HFFc6 (cell line): ENCODE measurements at regions not wholly inside any gene's neighbourhood (a gene's known extent, or its start where the extent isn't known, plus 50 kb on each side); places are given as distances from the start of the nearest gene placed in this dataset.

Experiments used
- DNase-seq: peaks from one replicate; pipeline ENCODE4 v3.0.0-alpha.2; 2018
- H3K27ac Mint-ChIP-seq: 2 replicates; pipeline ENCODE4 v1.8.0; 2020; ENCODE audit warnings: mild to moderate bottlenecking, mixed read lengths
- H3K27me3 Mint-ChIP-seq: 2 replicates; pipeline ENCODE4 v1.8.0; 2021; ENCODE audit warnings: mild to moderate bottlenecking, moderate library complexity, mixed read lengths; ENCODE audit not compliant: insufficient read depth
- H3K36me3 Mint-ChIP-seq: 2 replicates; pipeline ENCODE4 v1.8.0; 2021; ENCODE audit warnings: low read depth, mixed read lengths
- H3K4me1 Mint-ChIP-seq: 2 replicates; pipeline ENCODE4 v1.8.0; 2020; ENCODE audit warnings: low read depth, mixed read lengths
- H3K4me3 Mint-ChIP-seq: 2 replicates; pipeline ENCODE4 v1.8.0; 2020; ENCODE audit warnings: mild to moderate bottlenecking, moderate library complexity, mixed read lengths
- H3K9me3 Mint-ChIP-seq: 2 replicates; pipeline ENCODE4 v1.8.0; 2020; ENCODE audit warnings: mild to moderate bottlenecking, mixed read lengths
- TF ChIP-seq, protein P1 (sequence below): fragments of 200-600 bp; sonication (generic); IDR thresholded peaks from 2 replicates; pipeline ENCODE4 v1.5.0; 2021; ENCODE audit warnings: antibody characterized with exemption, mild to moderate bottlenecking

DNA sequence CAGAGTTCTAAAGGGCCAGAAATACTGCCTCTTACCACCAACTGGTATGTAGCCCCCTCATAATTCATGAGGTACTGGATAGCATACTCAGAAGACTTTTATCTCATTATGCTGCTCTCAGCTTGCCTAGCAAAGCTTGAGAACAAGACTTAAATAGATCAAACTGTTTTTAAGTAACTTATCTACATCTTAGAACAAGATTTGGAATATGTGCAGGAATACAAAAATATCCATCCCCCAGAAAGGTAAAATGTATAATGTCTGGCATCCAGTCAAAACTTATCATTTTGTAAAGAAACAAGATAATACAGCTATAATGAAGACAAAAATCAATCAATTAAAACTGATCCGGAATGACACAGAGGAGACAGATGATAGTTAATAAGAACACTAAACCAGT lies 400.4 kb upstream of the TGFBR2 start:
- Mint-ChIP-seq H3K27me3 (no peaks in the 10 kb centered on the region; the same call in 1 of the 2 replicates), H3K4me3 (no peak overlapping the region), H3K9me3 (peaks cover 1% of the 10 kb centered on the region; the same call in 1 of the 2 replicates), H3K4me1 (peaks cover 56% of the 10 kb centered on the region), H3K27ac (no peak overlapping the region), H3K36me3 (peaks cover 10% of the 10 kb centered on the region; the same call in 1 of the 2 replicates)
- no peak for DNase-seq
- TF ChIP-seq, protein P1, sequence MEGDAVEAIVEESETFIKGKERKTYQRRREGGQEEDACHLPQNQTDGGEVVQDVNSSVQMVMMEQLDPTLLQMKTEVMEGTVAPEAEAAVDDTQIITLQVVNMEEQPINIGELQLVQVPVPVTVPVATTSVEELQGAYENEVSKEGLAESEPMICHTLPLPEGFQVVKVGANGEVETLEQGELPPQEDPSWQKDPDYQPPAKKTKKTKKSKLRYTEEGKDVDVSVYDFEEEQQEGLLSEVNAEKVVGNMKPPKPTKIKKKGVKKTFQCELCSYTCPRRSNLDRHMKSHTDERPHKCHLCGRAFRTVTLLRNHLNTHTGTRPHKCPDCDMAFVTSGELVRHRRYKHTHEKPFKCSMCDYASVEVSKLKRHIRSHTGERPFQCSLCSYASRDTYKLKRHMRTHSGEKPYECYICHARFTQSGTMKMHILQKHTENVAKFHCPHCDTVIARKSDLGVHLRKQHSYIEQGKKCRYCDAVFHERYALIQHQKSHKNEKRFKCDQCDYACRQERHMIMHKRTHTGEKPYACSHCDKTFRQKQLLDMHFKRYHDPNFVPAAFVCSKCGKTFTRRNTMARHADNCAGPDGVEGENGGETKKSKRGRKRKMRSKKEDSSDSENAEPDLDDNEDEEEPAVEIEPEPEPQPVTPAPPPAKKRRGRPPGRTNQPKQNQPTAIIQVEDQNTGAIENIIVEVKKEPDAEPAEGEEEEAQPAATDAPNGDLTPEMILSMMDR, result no peak

DNA sequence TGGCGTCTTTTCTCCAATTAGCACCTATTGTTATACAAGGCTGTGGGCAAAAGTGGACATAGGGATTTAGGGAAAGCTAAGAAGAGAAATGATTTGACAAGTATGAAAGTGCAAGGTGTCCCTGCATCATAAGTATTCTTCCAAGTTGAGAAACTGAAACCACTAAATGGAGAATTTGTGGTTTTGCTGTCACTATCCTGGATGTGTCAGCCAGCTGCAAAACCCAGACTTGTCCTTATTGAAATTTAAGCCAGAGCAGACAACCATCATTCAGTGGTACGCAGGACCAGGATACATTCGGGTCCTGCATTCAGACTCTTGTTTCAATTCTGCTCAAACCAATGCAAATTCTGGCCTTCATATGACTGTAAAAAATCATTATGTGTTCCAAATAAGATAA lies 384.8 kb upstream of the TGFBR2 start:
- no peak for DNase-seq
- H3K4me1 Mint-ChIP-seq, result peaks cover 38% of the 10 kb centered on the region
- peaks cover 5% of the 10 kb centered on the region; the same call in 1 of the 2 replicates for H3K9me3 Mint-ChIP-seq
- no peaks in the 10 kb centered on the region for H3K27me3 Mint-ChIP-seq
- H3K36me3 Mint-ChIP-seq, result peaks cover 16% of the 10 kb centered on the region
- no peak overlapping the region for H3K27ac Mint-ChIP-seq
- no peak overlapping the region for H3K4me3 Mint-ChIP-seq
- TF ChIP-seq, protein P1, result no peak

DNA sequence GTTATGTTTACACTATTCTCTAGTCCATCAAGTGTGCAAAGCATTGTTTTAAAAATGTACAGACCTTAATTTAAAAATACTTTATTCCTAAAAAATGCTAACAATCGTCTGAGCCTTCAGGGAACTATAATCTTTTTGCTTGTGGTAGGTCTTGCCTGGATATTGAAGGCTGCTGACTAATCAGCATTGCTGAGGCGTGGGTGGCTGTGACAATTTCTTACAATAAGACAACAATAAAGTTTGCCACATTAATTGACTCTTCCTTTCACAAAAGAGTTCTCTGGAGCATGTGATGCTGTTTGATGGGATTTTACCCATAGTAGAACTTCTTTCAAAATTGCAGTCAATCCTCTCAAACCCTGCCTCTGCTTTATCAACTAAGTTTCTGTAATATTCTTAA lies 384.0 kb upstream of the TGFBR2 start:
- H3K36me3 Mint-ChIP-seq, result peaks cover 11% of the 10 kb centered on the region
- DNase-seq, result no peak
- no peak overlapping the region for H3K4me3 Mint-ChIP-seq
- no peak overlapping the region; the same call in 1 of the 2 replicates for H3K27ac Mint-ChIP-seq
- H3K9me3 Mint-ChIP-seq, result peaks cover 3% of the 10 kb centered on the region; the same call in 1 of the 2 replicates
- TF ChIP-seq, protein P1, result no peak
- H3K4me1 Mint-ChIP-seq, result peaks cover 46% of the 10 kb centered on the region
- H3K27me3 Mint-ChIP-seq, result no peaks in the 10 kb centered on the region

DNA sequence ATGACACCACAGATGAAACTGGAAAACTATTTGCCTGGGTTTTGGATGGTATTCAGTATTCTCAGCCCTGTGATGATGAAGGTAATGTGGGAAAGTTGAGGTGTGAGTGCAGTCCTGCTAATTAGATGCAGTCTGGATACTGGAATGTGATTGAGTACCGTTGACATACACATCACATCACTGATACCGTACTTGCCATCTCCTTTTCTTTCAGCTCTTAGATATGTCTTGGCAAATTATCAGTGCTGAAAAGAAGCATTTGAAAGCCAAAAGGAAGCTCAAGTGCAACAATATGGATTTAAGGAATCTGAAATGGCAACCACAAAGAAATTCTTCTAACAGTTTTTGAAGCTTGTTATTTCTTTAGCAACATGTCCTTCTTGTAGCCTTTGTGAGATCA lies 381.4 kb upstream of the TGFBR2 start:
- Mint-ChIP-seq H3K36me3 (peaks cover 7% of the 10 kb centered on the region), H3K27ac (no peak overlapping the region), H3K4me3 (no peak overlapping the region), H3K4me1 (peaks cover 65% of the 10 kb centered on the region), H3K27me3 (no peaks in the 10 kb centered on the region), H3K9me3 (no peaks in the 10 kb centered on the region)
- TF ChIP-seq, protein P1, result no peak
- DNase-seq, result no peak

DNA sequence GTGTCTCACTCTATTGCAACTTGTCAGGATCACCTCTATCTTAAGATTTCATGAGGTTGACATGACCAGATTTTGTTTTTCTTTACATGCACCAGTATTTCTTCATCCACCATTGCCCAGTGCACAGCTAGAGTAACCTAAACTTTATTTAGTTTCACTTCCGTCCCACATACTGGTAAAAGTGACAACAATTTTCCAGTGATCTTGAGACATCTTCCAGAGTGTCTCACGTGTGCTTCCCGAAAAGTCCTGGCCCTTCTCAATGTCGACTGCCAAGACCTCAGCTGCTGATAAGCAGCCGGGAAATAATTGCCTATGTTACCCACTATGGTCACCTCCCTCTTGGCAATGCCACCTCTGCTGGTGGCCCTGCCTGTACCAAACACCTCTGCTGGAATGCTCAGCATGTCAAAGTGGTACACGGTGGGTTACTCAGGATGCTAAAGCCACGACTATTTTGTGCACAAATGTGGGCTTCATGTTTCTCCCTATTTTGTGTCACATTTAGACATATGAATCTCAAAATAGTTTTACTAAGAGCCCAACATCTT lies 379.7 kb upstream of the TGFBR2 start:
- Mint-ChIP-seq H3K27me3 (no peaks in the 10 kb centered on the region), H3K36me3 (peaks cover 7% of the 10 kb centered on the region), H3K27ac (peak overlapping the region; percentile 52), H3K4me3 (no peak overlapping the region), H3K4me1 (peaks cover 74% of the 10 kb centered on the region), H3K9me3 (no peaks in the 10 kb centered on the region)
- no peak for DNase-seq
- TF ChIP-seq, protein P1, result no peak
